DMS153 treated with DMSO at 0.1 percent for 48 hours (cell line): ENCODE measurements at regions not wholly inside any gene's neighbourhood (a gene's known extent, or its start where the extent isn't known, plus 50 kb on each side); places are given as distances from the start of the nearest gene placed in this dataset.
A peak's percentile ranks its signal among the peaks of the same experiment; 100 is the strongest.
"Not testable (repeated sequence)": the region's sequence is repeated elsewhere in the genome, so short reads cannot be mapped to it uniquely, and the experiment has no call there.

Source experiments
- DNase-seq: peaks from one replicate; lab custom pipeline; 2025; ENCODE audit not compliant: unreplicated experiment; lab: John Stamatoyannopoulos, UW

GRCh38 chr12:97977870-97978405 lies 515.3 kb downstream of the RMST start:
- DNase-seq, result no peak

- no peak for DNase-seq
Measured at GRCh38 chr12:97982684-97983083, 520.1 kb downstream of the RMST start.

- no peak for DNase-seq
Measured at GRCh38 chr12:97983796-97984195, 521.2 kb downstream of the RMST start.

GRCh38 chr12:97984436-97984835 lies 521.8 kb downstream of the RMST start:
- no peak for DNase-seq

- no peak for DNase-seq
Measured at GRCh38 chr12:97984974-97985580, 522.5 kb downstream of the RMST start.

- no peak for DNase-seq
Measured at GRCh38 chr12:97985834-97986233, 523.2 kb downstream of the RMST start.

GRCh38 chr12:97988588-97988987 lies 526.0 kb downstream of the RMST start:
- not testable (repeated sequence) for DNase-seq

- no peak for DNase-seq
Measured at GRCh38 chr12:97989366-97989940, 525.9 kb upstream of the TMPO start.

GRCh38 chr12:97994746-97995484 lies 520.5 kb upstream of the TMPO start:
- no peak for DNase-seq

GRCh38 chr12:97995559-97995958 lies 519.8 kb upstream of the TMPO start:
- DNase-seq, result no peak

- DNase-seq, result no peak
Measured at GRCh38 chr12:98001430-98001829, 514.0 kb upstream of the TMPO start.

- DNase-seq, result peak; percentile 15
Measured at GRCh38 chr12:98002887-98003493, 512.4 kb upstream of the TMPO start.

- no peak for DNase-seq
Measured at GRCh38 chr12:98007963-98008362, 507.4 kb upstream of the TMPO start.

- no peak for DNase-seq
Measured at GRCh38 chr12:98013560-98013959, 501.8 kb upstream of the TMPO start.

- DNase-seq, result no peak
Measured at GRCh38 chr12:98018836-98019235, 496.6 kb upstream of the TMPO start.

- no peak for DNase-seq
Measured at GRCh38 chr12:98020376-98020775, 495.0 kb upstream of the TMPO start.

- no peak for DNase-seq
Measured at GRCh38 chr12:98022961-98023360, 492.4 kb upstream of the TMPO start.

GRCh38 chr12:98037401-98038140 lies 477.8 kb upstream of the TMPO start:
- no peak for DNase-seq

- DNase-seq, result no peak
Measured at GRCh38 chr12:98042668-98043067, 472.7 kb upstream of the TMPO start.

GRCh38 chr12:98045395-98045794 lies 470.0 kb upstream of the TMPO start:
- no peak for DNase-seq

GRCh38 chr12:98048326-98048725 lies 467.1 kb upstream of the TMPO start:
- no peak for DNase-seq
